Neural progenitor cell (in vitro differentiated cells): ENCODE measurements at regions not wholly inside any gene's neighbourhood (a gene's known extent, or its start where the extent isn't known, plus 50 kb on each side); places are given as distances from the start of the nearest gene placed in this dataset.
"Not testable (repeated sequence)": the region's sequence is repeated elsewhere in the genome, so short reads cannot be mapped to it uniquely, and the experiment has no call there.

Source experiments
- DNase-seq: peaks from one replicate; pipeline ENCODE4 v3.0.0-alpha.2; 2016; ENCODE audit warnings: low spot score
- H2AFZ ChIP-seq: fragments of 200-600 bp; sonication (generic); replicated peaks from 2 replicates; pipeline ENCODE4 v1.6.1; 2016; ENCODE audit warnings: antibody characterized with exemption
- H3F3A ChIP-seq: fragments of 200-600 bp; sonication (generic); 2 replicates; pipeline ENCODE4 v1.6.1; 2016; ENCODE audit warnings: antibody characterized with exemption, low read depth
- H3K27ac ChIP-seq: fragments of 200-600 bp; sonication (generic); 2 replicates; pipeline ENCODE4 v1.5.1; 2016; ENCODE audit warnings: mild to moderate bottlenecking
- H3K27me3 ChIP-seq: fragments of 200-600 bp; sonication (generic); 2 replicates; pipeline ENCODE4 v1.6.1; 2016; ENCODE audit warnings: mild to moderate bottlenecking, moderate library complexity
- H3K36me3 ChIP-seq: fragments of 200-600 bp; sonication (generic); 2 replicates; pipeline ENCODE4 v1.5.1; 2016
- H3K4me1 ChIP-seq: fragments of 200-600 bp; sonication (generic); 2 replicates; pipeline ENCODE4 v1.6.1; 2016; ENCODE audit warnings: mixed run types
- H3K4me2 ChIP-seq: fragments of 200-600 bp; sonication (generic); 2 replicates; pipeline ENCODE4 v1.6.1; 2016
- H3K4me3 ChIP-seq: fragments of 200-600 bp; sonication (generic); 2 replicates; pipeline ENCODE4 v1.5.1; 2016
- H3K79me2 ChIP-seq: fragments of 200-600 bp; sonication (generic); 2 replicates; pipeline ENCODE4 v1.6.1; 2016; ENCODE audit warnings: low read depth
- H3K9ac ChIP-seq: fragments of 200-600 bp; sonication (generic); 2 replicates; pipeline ENCODE4 v1.6.1; 2016
- H3K9me3 ChIP-seq: fragments of 200-600 bp; sonication (generic); 2 replicates; pipeline ENCODE4 v1.5.1; 2016; ENCODE audit warnings: low read depth
- H4K20me1 ChIP-seq: fragments of 200-600 bp; sonication (generic); 2 replicates; pipeline ENCODE4 v1.6.1; 2016; ENCODE audit warnings: low read depth
- H3K27ac Mint-ChIP-seq: 3 replicates; pipeline ENCODE4 v1.8.0; 2021; ENCODE audit warnings: mixed read lengths
- H3K27me3 Mint-ChIP-seq: 2 replicates; pipeline ENCODE4 v1.8.0; 2022; ENCODE audit warnings: low read depth, mild to moderate bottlenecking, inconsistent platforms, moderate library complexity, mixed read lengths; ENCODE audit not compliant: insufficient read depth
- H3K36me3 Mint-ChIP-seq: 3 replicates; pipeline ENCODE4 v1.8.0; 2021; ENCODE audit warnings: mixed read lengths
- H3K4me1 Mint-ChIP-seq: 3 replicates; pipeline ENCODE4 v1.8.0; 2021; ENCODE audit warnings: mixed read lengths
- H3K4me3 Mint-ChIP-seq: 3 replicates; pipeline ENCODE4 v1.8.0; 2021; ENCODE audit warnings: mild to moderate bottlenecking, moderate library complexity, mixed read lengths
- H3K9me3 Mint-ChIP-seq: 3 replicates; pipeline ENCODE4 v1.8.0; 2020; ENCODE audit warnings: mixed read lengths
- EZH2 ChIP-seq: fragments of 200-600 bp; sonication (generic); IDR thresholded peaks from 2 replicates; pipeline ENCODE4 v1.6.1; 2017; ENCODE audit warnings: antibody characterized with exemption, mild to moderate bottlenecking, moderate library complexity
- EZH2phosphoT487 ChIP-seq: fragments of 200-600 bp; sonication (generic); IDR thresholded peaks from 2 replicates; pipeline ENCODE4 v1.6.1; 2017; ENCODE audit warnings: antibody characterized with exemption
- TF ChIP-seq, protein P1 (sequence below): fragments of 200-600 bp; sonication (generic); IDR thresholded peaks from 2 replicates; pipeline ENCODE4 v1.5.1; 2017; ENCODE audit warnings: antibody characterized with exemption, mild to moderate bottlenecking

- no peak for DNase-seq
- no peaks in the 10 kb centered on the region for H3K4me1 Mint-ChIP-seq
- H3K27ac Mint-ChIP-seq: no peak overlapping the region
- no peak overlapping the region for H2AFZ ChIP-seq
- H3K9ac ChIP-seq: no peak overlapping the region
- H3K36me3 Mint-ChIP-seq: no peaks in the 10 kb centered on the region
- H3F3A ChIP-seq: no peaks in the 10 kb centered on the region
- H3K27me3 ChIP-seq: no peaks in the 10 kb centered on the region
- no peak overlapping the region for H3K4me3 Mint-ChIP-seq
- no peak overlapping the region for H3K4me2 ChIP-seq
- H3K4me3 ChIP-seq: no peak overlapping the region
- H4K20me1 ChIP-seq: no peaks in the 10 kb centered on the region
- peaks cover 18% of the 10 kb centered on the region for H3K9me3 ChIP-seq
- no peak for TF ChIP-seq EZH2
- TF ChIP-seq EZH2phosphoT487: no peak
- TF ChIP-seq, protein P1, sequence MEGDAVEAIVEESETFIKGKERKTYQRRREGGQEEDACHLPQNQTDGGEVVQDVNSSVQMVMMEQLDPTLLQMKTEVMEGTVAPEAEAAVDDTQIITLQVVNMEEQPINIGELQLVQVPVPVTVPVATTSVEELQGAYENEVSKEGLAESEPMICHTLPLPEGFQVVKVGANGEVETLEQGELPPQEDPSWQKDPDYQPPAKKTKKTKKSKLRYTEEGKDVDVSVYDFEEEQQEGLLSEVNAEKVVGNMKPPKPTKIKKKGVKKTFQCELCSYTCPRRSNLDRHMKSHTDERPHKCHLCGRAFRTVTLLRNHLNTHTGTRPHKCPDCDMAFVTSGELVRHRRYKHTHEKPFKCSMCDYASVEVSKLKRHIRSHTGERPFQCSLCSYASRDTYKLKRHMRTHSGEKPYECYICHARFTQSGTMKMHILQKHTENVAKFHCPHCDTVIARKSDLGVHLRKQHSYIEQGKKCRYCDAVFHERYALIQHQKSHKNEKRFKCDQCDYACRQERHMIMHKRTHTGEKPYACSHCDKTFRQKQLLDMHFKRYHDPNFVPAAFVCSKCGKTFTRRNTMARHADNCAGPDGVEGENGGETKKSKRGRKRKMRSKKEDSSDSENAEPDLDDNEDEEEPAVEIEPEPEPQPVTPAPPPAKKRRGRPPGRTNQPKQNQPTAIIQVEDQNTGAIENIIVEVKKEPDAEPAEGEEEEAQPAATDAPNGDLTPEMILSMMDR: no peak
- peaks cover 2% of the 10 kb centered on the region for H3K9me3 Mint-ChIP-seq
- no peaks in the 10 kb centered on the region for H3K27me3 Mint-ChIP-seq
- no peak overlapping the region for H3K27ac ChIP-seq
- H3K79me2 ChIP-seq: no peaks in the 10 kb centered on the region
- H3K36me3 ChIP-seq: no peaks in the 10 kb centered on the region
- no peaks in the 10 kb centered on the region for H3K4me1 ChIP-seq
Observed at GRCh38 chr14:23751616-23752015, 115.5 kb downstream of the DHRS2 start.

- no peaks in the 10 kb centered on the region for H3K79me2 ChIP-seq
- no peak overlapping the region for H3K4me3 ChIP-seq
- Mint-ChIP-seq H3K36me3 (no peaks in the 10 kb centered on the region), H3K9me3 (peaks cover 5% of the 10 kb centered on the region), H3K4me1 (no peaks in the 10 kb centered on the region), H3K27me3 (peaks cover 7% of the 10 kb centered on the region), H3K27ac (no peak overlapping the region), H3K4me3 (no peak overlapping the region)
- no peak overlapping the region for H3K9ac ChIP-seq
- H3K36me3 ChIP-seq: no peaks in the 10 kb centered on the region
- no peak overlapping the region for H3K27ac ChIP-seq
- H3F3A ChIP-seq: no peaks in the 10 kb centered on the region
- H4K20me1 ChIP-seq: no peaks in the 10 kb centered on the region
- no peaks in the 10 kb centered on the region for H3K4me1 ChIP-seq
- no peak for DNase-seq
- H3K27me3 ChIP-seq: no peaks in the 10 kb centered on the region
- TF ChIP-seq, protein P1: no peak
- TF ChIP-seq EZH2 (no peak), EZH2phosphoT487 (no peak)
- no peak overlapping the region for H2AFZ ChIP-seq
- H3K9me3 ChIP-seq: no peaks in the 10 kb centered on the region
- no peak overlapping the region for H3K4me2 ChIP-seq
Observed at GRCh38 chr14:23763394-23763793, 127.2 kb downstream of the DHRS2 start.

DNA sequence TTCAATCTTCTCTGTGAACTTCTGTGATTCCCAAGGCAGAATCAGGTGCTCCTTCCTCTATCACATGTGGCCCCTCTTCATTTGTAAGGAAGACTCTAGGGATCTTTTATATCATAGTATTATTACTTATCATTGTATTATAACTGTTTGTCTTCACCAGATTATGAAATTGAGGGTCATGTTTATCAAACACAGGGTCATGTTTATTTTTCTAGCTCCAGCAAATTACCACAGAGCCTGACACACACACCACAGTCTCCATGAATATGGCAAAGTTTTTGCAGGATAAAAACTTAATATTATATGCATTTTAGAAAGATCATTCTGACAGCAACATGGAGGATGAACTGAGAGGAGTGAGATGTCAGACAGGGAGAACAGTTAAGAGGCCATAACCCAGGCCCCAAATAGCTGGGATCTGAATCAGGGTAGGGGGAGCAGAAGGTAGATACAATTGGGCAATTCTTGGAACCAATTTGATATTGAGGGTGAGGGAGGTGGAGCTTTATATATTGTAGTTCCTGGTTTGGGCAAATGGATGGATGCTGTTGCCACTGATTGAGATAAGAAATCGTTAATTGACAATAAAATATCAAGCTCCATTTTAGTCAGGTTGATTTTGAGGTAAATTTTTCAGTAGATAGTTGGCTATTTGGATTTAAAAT, 130.7 kb downstream of the DHRS2 start:
- Mint-ChIP-seq H3K36me3 (no peaks in the 10 kb centered on the region), H3K9me3 (no peaks in the 10 kb centered on the region), H3K4me3 (no peak overlapping the region), H3K27me3 (peaks cover 7% of the 10 kb centered on the region), H3K27ac (no peak overlapping the region), H3K4me1 (no peaks in the 10 kb centered on the region)
- no peak overlapping the region for H3K27ac ChIP-seq
- H3F3A ChIP-seq: no peaks in the 10 kb centered on the region
- H3K4me3 ChIP-seq: no peak overlapping the region
- H3K9ac ChIP-seq: no peak overlapping the region
- H2AFZ ChIP-seq: no peak overlapping the region
- H3K4me2 ChIP-seq: no peak overlapping the region
- H3K4me1 ChIP-seq: no peaks in the 10 kb centered on the region
- peaks cover 20% of the 10 kb centered on the region for H3K9me3 ChIP-seq
- no peaks in the 10 kb centered on the region for H3K27me3 ChIP-seq
- TF ChIP-seq EZH2phosphoT487: no peak
- H4K20me1 ChIP-seq: no peaks in the 10 kb centered on the region
- no peak for DNase-seq
- H3K79me2 ChIP-seq: no peaks in the 10 kb centered on the region
- no peaks in the 10 kb centered on the region for H3K36me3 ChIP-seq

DNA sequence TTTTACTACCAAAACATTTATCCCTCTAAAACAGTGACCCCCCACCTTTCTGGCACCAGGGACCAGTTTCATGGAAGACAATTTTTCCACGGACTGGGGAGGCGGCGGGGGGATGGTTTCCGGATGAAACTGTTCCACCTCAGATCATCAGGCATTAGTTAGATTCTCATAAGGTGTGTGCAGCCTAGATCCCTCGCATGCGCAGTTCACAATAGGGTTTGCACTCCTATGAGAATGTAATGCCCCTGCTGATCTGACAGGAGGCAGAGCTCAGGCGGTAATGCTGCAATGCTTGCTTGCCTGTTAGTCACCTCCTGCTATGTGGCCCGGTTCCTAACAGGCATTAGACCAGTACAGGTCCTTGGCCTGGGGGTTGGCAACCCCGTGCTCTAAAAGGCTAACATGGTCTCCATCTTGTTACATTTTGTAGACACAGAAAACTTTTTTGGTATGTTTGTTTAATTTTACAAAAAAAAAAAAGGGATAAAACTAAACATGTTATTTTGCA, 133.1 kb downstream of the DHRS2 start:
- not testable (repeated sequence) for H3K27ac Mint-ChIP-seq, H3K9me3 Mint-ChIP-seq, H3F3A ChIP-seq, H3K4me2 ChIP-seq, H3K9ac ChIP-seq, H3K27me3 ChIP-seq, H3K4me3 Mint-ChIP-seq, H3K4me1 ChIP-seq, H3K36me3 ChIP-seq, H3K27me3 Mint-ChIP-seq, H3K4me3 ChIP-seq, H3K36me3 Mint-ChIP-seq, H4K20me1 ChIP-seq, H3K27ac ChIP-seq, H3K4me1 Mint-ChIP-seq, H3K79me2 ChIP-seq, DNase-seq, H2AFZ ChIP-seq
- H3K9me3 ChIP-seq: peaks cover 25% of the 10 kb centered on the region
